IMR-90 (cell line): ENCODE measurements at regions not wholly inside any gene's neighbourhood (a gene's known extent, or its start where the extent isn't known, plus 50 kb on each side); places are given as distances from the start of the nearest gene placed in this dataset.

Experiments used
- ATAC-seq: fragments of 200-7000 bp; cut with Tn5 transposase; 2 replicates; pipeline ENCODE4 v1.9.1; 2020; ENCODE audit warnings: low read depth, mild to moderate bottlenecking, moderate library complexity
- BruUV-seq: library from RNA; stranded (reverse); fragments of 400-500 nt; replicated peaks from 2 replicates; lab custom pipeline; 2021; lab: Mats Ljungman, UMichigan
- CTCF ChIA-PET: fragments of 300-600 bp; formaldehyde crosslinking; extraction: SDS; loops from one replicate; lab custom pipeline; 2021; ENCODE audit warnings: antibody characterized with exemption; lab: Yijun Ruan, JAX
- POLR2A ChIA-PET: fragments of 300-600 bp; sonication (Branson Sonifier 250); formaldehyde crosslinking; loops from one replicate; lab custom pipeline; 2022; ENCODE audit warnings: antibody characterized with exemption; ENCODE audit not compliant: unreplicated experiment; lab: Charles Lee
- DNase-seq: peaks from one replicate; pipeline ENCODE4 v3.0.0; 2013
- H2AFZ ChIP-seq: replicated peaks from 2 replicates; pipeline ENCODE3; 2013; ENCODE audit warnings: low read length, mild to moderate bottlenecking; ENCODE audit not compliant: poor library complexity
- H2AK5ac ChIP-seq: 2 replicates; pipeline ENCODE4 v1.6.1; 2013; ENCODE audit warnings: low read depth, low read length, inconsistent platforms
- H2AK9ac ChIP-seq: replicated peaks from 2 replicates; pipeline ENCODE3; 2013; ENCODE audit warnings: mild to moderate bottlenecking, low read depth, low read length, moderate library complexity; ENCODE audit not compliant: poor library complexity
- H2BK120ac ChIP-seq: 2 replicates; pipeline ENCODE4 v1.6.1; 2013; ENCODE audit warnings: low read depth, low read length, inconsistent platforms
- H2BK15ac ChIP-seq: 3 replicates; pipeline ENCODE4 v1.6.1; 2013; ENCODE audit warnings: low read depth, low read length, inconsistent platforms
- H2BK20ac ChIP-seq: 2 replicates; pipeline ENCODE4 v1.6.1; 2013; ENCODE audit warnings: low read depth, mild to moderate bottlenecking, inconsistent platforms, low read length, moderate library complexity
- H2BK5ac ChIP-seq: 2 replicates; pipeline ENCODE4 v1.6.1; 2013; ENCODE audit warnings: mild to moderate bottlenecking, low read depth, low read length, inconsistent platforms; ENCODE audit not compliant: poor library complexity, severe bottlenecking
- H3K14ac ChIP-seq: replicated peaks from 2 replicates; pipeline ENCODE4 v1.6.1; 2013; ENCODE audit warnings: low read depth, low read length, inconsistent platforms
- H3K18ac ChIP-seq: 2 replicates; pipeline ENCODE4 v1.6.1; 2013; ENCODE audit warnings: low read depth, low read length, control low read depth
- H3K23ac ChIP-seq: 2 replicates; pipeline ENCODE4 v1.6.1; 2013; ENCODE audit warnings: low read depth, low read length, inconsistent platforms
- H3K27ac ChIP-seq: 2 replicates; pipeline ENCODE4 v1.5.1; 2013; ENCODE audit warnings: mild to moderate bottlenecking, control low read depth, low read length; ENCODE audit not compliant: insufficient read depth
- H3K27me3 ChIP-seq: 2 replicates; pipeline ENCODE4 v1.6.1; 2013; ENCODE audit warnings: low read length; ENCODE audit not compliant: control insufficient read depth, insufficient read depth
- H3K36me3 ChIP-seq: 2 replicates; pipeline ENCODE4 v1.6.1; 2013; ENCODE audit warnings: low read length, mixed read lengths; ENCODE audit not compliant: control insufficient read depth, insufficient read depth
- H3K4ac ChIP-seq: 2 replicates; pipeline ENCODE4 v1.6.1; 2013; ENCODE audit warnings: low read depth, low read length, inconsistent platforms
- H3K4me1 ChIP-seq: 2 replicates; pipeline ENCODE4 v1.6.1; 2013; ENCODE audit warnings: low read length, mixed read lengths; ENCODE audit not compliant: control insufficient read depth, insufficient read depth
- H3K4me2 ChIP-seq: 2 replicates; pipeline ENCODE4 v1.6.1; 2013; ENCODE audit warnings: low read depth, mild to moderate bottlenecking, control low read depth, low read length, moderate library complexity
- H3K4me3 ChIP-seq: 2 replicates; pipeline ENCODE4 v1.5.1; 2013; ENCODE audit warnings: low read depth, mild to moderate bottlenecking, control low read depth, low read length, moderate library complexity; ENCODE audit not compliant: insufficient read depth
- H3K56ac ChIP-seq: 2 replicates; pipeline ENCODE4 v1.6.1; 2013; ENCODE audit warnings: low read length, inconsistent platforms; ENCODE audit not compliant: insufficient read depth; ENCODE audit errors: extremely low read depth
- H3K79me1 ChIP-seq, 2 experiments: 2 replicates each; pipeline ENCODE4 v1.6.1; 2013; ENCODE audit warnings: low read length in 2 of 2, inconsistent platforms in 1 of 2, low read depth in 1 of 2
- H3K9ac ChIP-seq: 2 replicates; pipeline ENCODE4 v1.6.1; 2013; ENCODE audit warnings: low read depth, low read length, control low read depth
- H3K9me1 ChIP-seq: 2 replicates; pipeline ENCODE4 v1.6.1; 2013; ENCODE audit warnings: low read length, inconsistent platforms; ENCODE audit not compliant: insufficient read depth
- H3K9me3 ChIP-seq: 2 replicates; pipeline ENCODE4 v1.6.1; 2013; ENCODE audit warnings: low read length; ENCODE audit not compliant: control insufficient read depth, insufficient read depth
- H4K20me1 ChIP-seq: 2 replicates; pipeline ENCODE4 v1.6.1; 2013; ENCODE audit warnings: low read length, inconsistent platforms; ENCODE audit not compliant: insufficient read depth
- H4K5ac ChIP-seq: 2 replicates; pipeline ENCODE4 v1.6.1; 2013; ENCODE audit warnings: mild to moderate bottlenecking, low read depth, low read length, control low read depth
- H4K8ac ChIP-seq, 2 experiments: 2 replicates each; pipeline ENCODE4 v1.6.1; 2013; ENCODE audit warnings: low read depth in 2 of 2, low read length in 2 of 2, control low read depth in 1 of 2, inconsistent platforms in 1 of 2
- H4K91ac ChIP-seq: 2 replicates; pipeline ENCODE4 v1.6.1; 2013; ENCODE audit warnings: low read depth, low read length, inconsistent platforms; ENCODE audit not compliant: insufficient read depth
- CHD1 ChIP-seq: IDR thresholded peaks from 2 replicates; pipeline ENCODE4 v1.6.1; 2012; ENCODE audit warnings: low read depth, low read length, improper control_type of control experiment
- MAFK ChIP-seq: IDR thresholded peaks from 2 replicates; pipeline ENCODE4 v1.6.1; 2012; ENCODE audit warnings: low read depth, low read length, improper control_type of control experiment
- MXI1 ChIP-seq: IDR thresholded peaks from 2 replicates; pipeline ENCODE4 v1.6.1; 2012; ENCODE audit warnings: low read depth, mild to moderate bottlenecking, low read length, moderate library complexity, borderline replicate concordance
- NFE2L2 ChIP-seq: fragments of 150-350 bp; IDR thresholded peaks from 2 replicates; pipeline ENCODE4 v1.6.1; 2016; ENCODE audit warnings: low read depth, mild to moderate bottlenecking, low read length
- POLR2A ChIP-seq: IDR thresholded peaks from 2 replicates; pipeline ENCODE4 v1.6.1; 2012; ENCODE audit warnings: mild to moderate bottlenecking, low read depth, low read length
- RAD21 ChIP-seq: IDR thresholded peaks from 2 replicates; pipeline ENCODE4 v1.6.1; 2012; ENCODE audit warnings: low read length, improper control_type of control experiment
- RCOR1 ChIP-seq: IDR thresholded peaks from 2 replicates; pipeline ENCODE4 v1.6.1; 2012; ENCODE audit warnings: mild to moderate bottlenecking, low read length, improper control_type of control experiment; ENCODE audit not compliant: insufficient replicate concordance
- RFX5 ChIP-seq: IDR thresholded peaks from 2 replicates; pipeline ENCODE4 v1.8.0; 2012; ENCODE audit warnings: low read depth, mild to moderate bottlenecking, low read length, moderate library complexity
- SMC3 ChIP-seq: fragments of 150-350 bp; IDR thresholded peaks from 2 replicates; pipeline ENCODE4 v1.6.1; 2016; ENCODE audit warnings: low read depth, mild to moderate bottlenecking, antibody characterized with exemption, low read length, moderate library complexity
- WGBS, 2 experiments: methylation state at CpG; one replicate each; pipeline versions ENCODE4 v1.1.5 to v1.1.7; 2013; ENCODE audit warnings: missing lambda C conversion rate in 2 of 2; ENCODE audit not compliant: insufficient read length in 1 of 2; ENCODE audit errors: extremely low coverage in 2 of 2; 5-methylcytosine and 5-hydroxymethylcytosine counted together
- dilution Hi-C: fragments of 300-500 bp; cut with HindIII; formaldehyde crosslinking; loops from one replicate; pipeline ENCODE4 v1.14.3; 2018; ENCODE audit warnings: low sequenced_read_pairs; ENCODE audit not compliant: unreplicated experiment
- in situ Hi-C: fragments of 300-500 bp; cut with MboI; formaldehyde crosslinking; loops from 3 replicates; pipeline ENCODE4 v1.14.3; 2019; ENCODE audit warnings: low sequenced_read_pairs, inconsistent platforms, mixed read lengths
- intact Hi-C: fragments of 100-400 bp; cut with micrococcal nuclease; formaldehyde crosslinking; loops from 2 replicates; pipeline ENCODE4 v1.10.0; 2022
- TF ChIP-seq, protein P1 (sequence below): fragments of 150-350 bp; IDR thresholded peaks from 2 replicates; pipeline ENCODE4 v1.6.1; 2016; ENCODE audit warnings: low read depth, mild to moderate bottlenecking, low read length, moderate library complexity, borderline replicate concordance
- TF ChIP-seq, protein P2 (sequence below): conservative IDR thresholded peaks from 2 replicates; pipeline ENCODE4 v1.5.1; 2012; ENCODE audit warnings: mild to moderate bottlenecking, low read depth, low read length, improper control_type of control experiment

DNA sequence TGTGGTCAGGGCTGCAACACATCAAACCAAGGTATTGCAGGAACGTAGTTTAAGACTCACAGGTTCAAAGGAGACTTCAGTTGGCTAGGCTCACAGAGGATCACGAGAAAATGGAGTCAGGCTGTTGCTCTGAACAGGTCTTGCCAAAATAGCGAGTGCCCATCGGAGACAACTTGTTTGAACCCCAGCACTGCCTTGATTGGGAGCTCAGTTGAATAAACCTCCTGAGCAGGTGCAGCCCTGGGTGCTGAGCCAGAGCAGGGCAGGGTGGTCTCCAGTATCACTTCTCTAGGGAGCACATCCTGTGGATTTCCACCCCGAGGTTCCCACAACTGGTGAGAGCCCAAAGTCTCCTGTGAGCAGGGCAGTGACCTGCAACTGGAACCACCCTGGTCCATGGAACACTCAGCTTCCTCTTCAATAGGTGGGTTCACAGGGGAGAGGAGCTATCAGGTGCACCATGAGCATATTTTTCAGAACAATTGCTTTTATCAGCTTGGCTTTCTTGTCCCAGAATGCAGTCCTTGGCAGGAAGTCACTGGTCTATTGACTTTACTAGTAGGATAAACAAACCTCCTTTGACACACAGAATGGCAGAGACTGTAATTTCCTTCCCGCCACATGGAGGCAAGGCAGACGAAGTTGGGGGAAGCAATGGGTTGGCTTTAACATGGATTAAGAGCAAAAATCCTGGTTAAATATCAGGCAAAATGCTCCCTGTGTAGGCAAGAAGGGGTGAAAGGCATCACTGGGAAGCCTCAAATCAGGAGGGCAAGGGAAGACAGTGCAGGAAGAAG, 267.7 kb upstream of the FOXQ1 start (continued):
- TF ChIP-seq, protein P1, sequence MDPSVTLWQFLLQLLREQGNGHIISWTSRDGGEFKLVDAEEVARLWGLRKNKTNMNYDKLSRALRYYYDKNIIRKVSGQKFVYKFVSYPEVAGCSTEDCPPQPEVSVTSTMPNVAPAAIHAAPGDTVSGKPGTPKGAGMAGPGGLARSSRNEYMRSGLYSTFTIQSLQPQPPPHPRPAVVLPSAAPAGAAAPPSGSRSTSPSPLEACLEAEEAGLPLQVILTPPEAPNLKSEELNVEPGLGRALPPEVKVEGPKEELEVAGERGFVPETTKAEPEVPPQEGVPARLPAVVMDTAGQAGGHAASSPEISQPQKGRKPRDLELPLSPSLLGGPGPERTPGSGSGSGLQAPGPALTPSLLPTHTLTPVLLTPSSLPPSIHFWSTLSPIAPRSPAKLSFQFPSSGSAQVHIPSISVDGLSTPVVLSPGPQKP = no peak

DNA sequence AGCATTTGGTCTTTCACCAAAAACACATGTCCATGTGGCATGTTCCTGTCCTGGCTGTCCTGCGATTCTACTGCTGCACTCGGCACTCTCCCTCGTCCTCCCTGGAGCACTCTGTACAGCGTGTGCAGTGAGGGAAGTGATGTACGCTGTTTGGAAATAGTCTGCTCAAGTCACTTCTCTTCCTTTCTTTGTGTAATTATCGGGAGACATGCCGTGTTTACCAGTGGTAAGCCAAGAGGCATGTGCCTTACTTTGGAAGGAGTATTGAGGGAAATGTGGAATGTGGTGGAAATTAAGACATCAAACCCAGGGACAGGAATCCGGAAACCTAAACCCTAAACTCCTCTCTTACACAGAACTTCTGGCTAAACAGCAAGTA, 268.5 kb upstream of the FOXQ1 start:
- ChIA-PET CTCF (interaction anchor here (1.0 kb wide), 1 partner anchor 10 kb away, joined by 5 read pairs; no protein-coding TSS in a partner anchor), POLR2A (no interaction called here)
- H3K4me2 ChIP-seq = no peak overlapping the region
- WGBS, 2 experiments = no CpG with 5 or more reads among the region's 8 CpGs
- no peak for DNase-seq
- intact Hi-C loops (no loop called here), in situ Hi-C loops (no loop called here), dilution Hi-C loops (no loop called here)
- no peak overlapping the region for H3K14ac ChIP-seq
- H3K18ac ChIP-seq = no peak overlapping the region
- H2BK15ac ChIP-seq = no peak overlapping the region
- no peaks in the 10 kb centered on the region; the same call in 1 of the 2 replicates for H3K4me1 ChIP-seq
- H3K9ac ChIP-seq = no peak overlapping the region
- H2BK20ac ChIP-seq = no peak overlapping the region
- no peak overlapping the region for H3K56ac ChIP-seq
- no peak overlapping the region for H3K4me3 ChIP-seq
- H3K27ac ChIP-seq = no peak overlapping the region
- H3K23ac ChIP-seq = no peak overlapping the region
- no peak overlapping the region for H4K8ac ChIP-seq
- H3K27me3 ChIP-seq = peaks cover 42% of the 10 kb centered on the region
- H2AK5ac ChIP-seq = no peak overlapping the region
- no peak overlapping the region for H2BK120ac ChIP-seq
- H2AFZ ChIP-seq = no peak overlapping the region
- no peak overlapping the region for H4K5ac ChIP-seq
- H3K9me1 ChIP-seq = no peaks in the 10 kb centered on the region
- H2BK5ac ChIP-seq = no peak overlapping the region
- H4K91ac ChIP-seq = no peak overlapping the region
- H3K9me3 ChIP-seq = no peaks in the 10 kb centered on the region; the same call in 1 of the 2 replicates
- ATAC-seq = no peak
- H3K79me1 ChIP-seq = no peaks in the 10 kb centered on the region
- no peaks in the 10 kb centered on the region for H4K20me1 ChIP-seq
- H2AK9ac ChIP-seq = no peak overlapping the region
- no peaks in the 10 kb centered on the region for H3K36me3 ChIP-seq
- no TSS peak for BruUV-seq
- no peak overlapping the region for H3K4ac ChIP-seq
- TF ChIP-seq NFE2L2 (no peak), MAFK (no peak), SMC3 (no peak), RFX5 (no peak), RCOR1 (no peak), POLR2A (no peak), MXI1 (no peak), CHD1 (no peak), RAD21 (no peak)
- TF ChIP-seq, protein P2, sequence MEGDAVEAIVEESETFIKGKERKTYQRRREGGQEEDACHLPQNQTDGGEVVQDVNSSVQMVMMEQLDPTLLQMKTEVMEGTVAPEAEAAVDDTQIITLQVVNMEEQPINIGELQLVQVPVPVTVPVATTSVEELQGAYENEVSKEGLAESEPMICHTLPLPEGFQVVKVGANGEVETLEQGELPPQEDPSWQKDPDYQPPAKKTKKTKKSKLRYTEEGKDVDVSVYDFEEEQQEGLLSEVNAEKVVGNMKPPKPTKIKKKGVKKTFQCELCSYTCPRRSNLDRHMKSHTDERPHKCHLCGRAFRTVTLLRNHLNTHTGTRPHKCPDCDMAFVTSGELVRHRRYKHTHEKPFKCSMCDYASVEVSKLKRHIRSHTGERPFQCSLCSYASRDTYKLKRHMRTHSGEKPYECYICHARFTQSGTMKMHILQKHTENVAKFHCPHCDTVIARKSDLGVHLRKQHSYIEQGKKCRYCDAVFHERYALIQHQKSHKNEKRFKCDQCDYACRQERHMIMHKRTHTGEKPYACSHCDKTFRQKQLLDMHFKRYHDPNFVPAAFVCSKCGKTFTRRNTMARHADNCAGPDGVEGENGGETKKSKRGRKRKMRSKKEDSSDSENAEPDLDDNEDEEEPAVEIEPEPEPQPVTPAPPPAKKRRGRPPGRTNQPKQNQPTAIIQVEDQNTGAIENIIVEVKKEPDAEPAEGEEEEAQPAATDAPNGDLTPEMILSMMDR = no peak
- TF ChIP-seq, protein P1 = no peak
